WI38 (cell line): ENCODE measurements at regions not wholly inside any gene's neighbourhood (a gene's known extent, or its start where the extent isn't known, plus 50 kb on each side); places are given as distances from the start of the nearest gene placed in this dataset.

ENCODE experiments used
- H3K4me3 ChIP-seq: 2 replicates; pipeline ENCODE4 v1.5.1; 2011; ENCODE audit warnings: low read depth, mild to moderate bottlenecking, control low read depth, low read length
- TF ChIP-seq, protein P1 (sequence below): IDR thresholded peaks from 2 replicates; pipeline ENCODE4 v1.5.1; 2012; ENCODE audit warnings: low read depth, mild to moderate bottlenecking, control low read depth, low read length

DNA sequence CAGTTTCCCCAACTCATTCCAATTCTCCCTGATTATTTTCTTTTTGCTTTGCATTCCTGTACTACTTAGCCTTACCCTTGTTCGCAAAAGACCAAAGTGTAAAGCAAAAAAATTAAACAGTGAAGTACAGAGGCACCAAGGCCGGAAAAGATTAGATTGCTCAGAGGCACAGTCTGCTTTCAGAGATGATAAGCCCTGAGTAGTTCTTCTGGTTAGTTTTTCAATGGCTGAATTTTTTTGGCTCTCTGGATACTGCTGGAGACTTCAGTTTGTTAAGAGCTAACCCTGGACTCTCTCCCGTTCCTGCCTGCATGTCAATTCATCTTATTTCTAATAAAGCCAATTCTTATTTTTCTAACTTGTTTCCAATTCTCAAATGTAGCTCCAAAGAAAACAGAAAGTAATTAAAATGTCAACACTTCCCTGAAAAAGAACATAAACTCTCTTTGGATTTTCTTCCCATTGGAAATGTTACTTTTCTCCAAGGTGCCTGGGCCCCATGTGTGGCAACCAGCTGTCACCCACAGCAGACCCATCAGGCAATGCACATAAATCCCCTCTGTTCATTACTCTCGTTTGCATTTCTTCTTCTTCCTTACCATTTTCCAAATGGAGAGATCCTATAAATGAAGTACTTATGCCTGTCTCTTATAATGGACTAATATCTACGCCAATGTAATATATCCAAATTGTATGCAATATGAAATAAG, 142.8 kb downstream of the BTG1 start:
- TF ChIP-seq, protein P1, sequence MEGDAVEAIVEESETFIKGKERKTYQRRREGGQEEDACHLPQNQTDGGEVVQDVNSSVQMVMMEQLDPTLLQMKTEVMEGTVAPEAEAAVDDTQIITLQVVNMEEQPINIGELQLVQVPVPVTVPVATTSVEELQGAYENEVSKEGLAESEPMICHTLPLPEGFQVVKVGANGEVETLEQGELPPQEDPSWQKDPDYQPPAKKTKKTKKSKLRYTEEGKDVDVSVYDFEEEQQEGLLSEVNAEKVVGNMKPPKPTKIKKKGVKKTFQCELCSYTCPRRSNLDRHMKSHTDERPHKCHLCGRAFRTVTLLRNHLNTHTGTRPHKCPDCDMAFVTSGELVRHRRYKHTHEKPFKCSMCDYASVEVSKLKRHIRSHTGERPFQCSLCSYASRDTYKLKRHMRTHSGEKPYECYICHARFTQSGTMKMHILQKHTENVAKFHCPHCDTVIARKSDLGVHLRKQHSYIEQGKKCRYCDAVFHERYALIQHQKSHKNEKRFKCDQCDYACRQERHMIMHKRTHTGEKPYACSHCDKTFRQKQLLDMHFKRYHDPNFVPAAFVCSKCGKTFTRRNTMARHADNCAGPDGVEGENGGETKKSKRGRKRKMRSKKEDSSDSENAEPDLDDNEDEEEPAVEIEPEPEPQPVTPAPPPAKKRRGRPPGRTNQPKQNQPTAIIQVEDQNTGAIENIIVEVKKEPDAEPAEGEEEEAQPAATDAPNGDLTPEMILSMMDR, result no peak
- no peak overlapping the region for H3K4me3 ChIP-seq

- TF ChIP-seq, protein P1, result no peak
- H3K4me3 ChIP-seq, result no peak overlapping the region
These were observed 143.4 kb downstream of the BTG1 start for GRCh38 chr12:92002195-92002649.

GRCh38 chr12:92000597-92000996, 145.0 kb downstream of the BTG1 start:
- H3K4me3 ChIP-seq, result no peak overlapping the region
- TF ChIP-seq, protein P1, result no peak

DNA sequence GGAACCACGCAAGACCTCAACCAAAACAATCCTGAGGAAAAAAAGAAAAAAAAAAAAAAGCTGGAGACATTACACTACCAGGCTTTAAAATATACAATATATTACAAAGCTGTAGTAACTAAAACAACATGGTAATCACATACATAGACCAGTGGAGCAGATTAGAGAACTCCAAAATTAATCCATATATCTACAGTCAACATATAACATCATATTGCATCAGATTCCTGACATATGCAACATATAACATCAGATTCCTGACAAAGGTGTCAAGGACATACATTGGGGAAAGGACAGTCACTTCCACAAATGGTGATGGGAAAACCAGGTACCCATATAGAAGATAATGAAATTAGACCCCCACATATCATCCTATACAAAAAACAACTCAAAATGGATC, 145.8 kb downstream of the BTG1 start:
- TF ChIP-seq, protein P1, result no peak
- no peak overlapping the region for H3K4me3 ChIP-seq

DNA sequence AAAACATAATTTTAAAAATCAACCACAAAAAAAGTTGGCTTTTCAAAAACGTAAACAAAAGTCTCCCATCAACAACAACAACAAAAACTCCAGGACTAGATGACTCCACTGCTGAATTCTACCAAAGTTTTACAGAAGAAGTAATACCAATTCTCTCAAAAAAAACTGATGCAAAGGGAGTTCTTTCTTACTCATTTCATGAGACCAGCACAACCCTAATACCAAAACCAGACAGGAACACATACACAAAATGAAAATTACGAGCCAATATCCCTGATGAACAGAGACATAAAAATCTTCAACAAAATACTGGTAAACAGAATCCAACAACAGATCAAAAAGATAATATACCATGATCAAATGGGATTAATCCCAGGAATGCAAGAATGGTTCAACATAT, 147.3 kb downstream of the BTG1 start:
- H3K4me3 ChIP-seq, result no peak overlapping the region
- TF ChIP-seq, protein P1, result no peak

GRCh38 chr12:91994208-91994797, 151.3 kb downstream of the BTG1 start:
- no peak overlapping the region for H3K4me3 ChIP-seq
- TF ChIP-seq, protein P1, result no peak

DNA sequence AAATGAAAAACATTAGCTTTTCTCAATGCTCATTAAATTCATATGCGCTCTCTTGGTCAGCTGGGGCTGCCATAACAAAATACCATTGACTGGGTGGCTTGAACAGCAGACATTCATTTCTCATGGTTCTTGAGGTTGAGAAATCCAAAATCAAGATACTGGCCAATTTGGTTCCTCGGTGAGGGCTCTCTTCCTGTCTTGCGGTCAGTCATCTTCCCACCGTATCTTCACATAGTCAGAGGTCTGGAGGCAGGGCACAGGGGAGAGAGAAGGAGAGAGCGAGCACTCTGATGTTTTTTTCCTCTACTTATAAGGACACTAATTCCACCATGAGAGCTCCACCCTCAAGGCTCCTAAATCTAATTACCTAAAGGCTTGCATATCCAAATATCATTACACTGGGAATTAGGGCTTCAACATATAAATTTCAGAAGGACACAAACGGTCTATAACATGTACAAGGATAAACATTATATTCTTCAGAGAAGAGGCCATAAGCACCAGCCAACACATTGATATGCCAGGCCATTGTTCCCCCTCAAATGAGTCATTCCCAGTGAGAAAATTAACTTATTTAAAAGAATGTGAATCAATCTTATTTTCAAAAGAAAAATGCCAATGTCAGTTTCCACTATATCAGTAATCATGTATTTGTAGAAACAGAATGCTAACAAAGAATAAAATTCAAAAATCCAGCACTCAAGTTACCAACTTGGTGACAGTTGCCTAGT, 152.2 kb downstream of the BTG1 start:
- TF ChIP-seq, protein P1, result no peak
- H3K4me3 ChIP-seq, result no peak overlapping the region
